ENCODE measurements at regions not wholly inside any gene's neighbourhood (a gene's known extent, or its start where the extent isn't known, plus 50 kb on each side); places are given as distances from the start of the nearest gene placed in this dataset.

- TF ChIP-seq CTCF (conservative IDR thresholded peaks at IDR 0.05; ENCODE audit: low read length): no peak
- no peak for TF ChIP-seq EZH2phosphoT487 (IDR thresholded peaks at IDR 0.05; ENCODE audit: borderline replicate concordance, low read depth, low read length)
These were observed 1372.2 kb upstream of the TMEFF2 start for GRCh38 chr2:193566886-193567285.
